ENCODE measurements at regions not wholly inside any gene's neighbourhood (a gene's known extent, or its start where the extent isn't known, plus 50 kb on each side); places are given as distances from the start of the nearest gene placed in this dataset.
A peak's percentile ranks its signal among the peaks of the same experiment; 100 is the strongest.

- Histone ChIP-seq H3K9ac (ENCODE audit: insufficient read depth, low read length) (no peak overlapping the region), H3K9me3 (ENCODE audit: control insufficient read depth, insufficient read depth, low read depth, low read length) (no peaks in the 10 kb centered on the region), H2AFZ (ENCODE audit: low read length) (no peak overlapping the region), H3K4me2 (ENCODE audit: extremely low read depth, insufficient read depth, low read length) (no peak overlapping the region), H3K27ac (ENCODE audit: insufficient read depth, low read length) (no peak overlapping the region), H3K36me3 (ENCODE audit: control insufficient read depth, insufficient read depth, low read length) (no peaks in the 10 kb centered on the region), H3K27me3 (ENCODE audit: control insufficient read depth, insufficient read depth, low read length) (no peaks in the 10 kb centered on the region), H3K79me2 (ENCODE audit: control insufficient read depth, insufficient read depth, low read length) (no peaks in the 10 kb centered on the region), H3K4me1 (ENCODE audit: control insufficient read depth, extremely low read depth, insufficient read depth, low read length) (no peaks in the 10 kb centered on the region), H3K4me3 (replicated peaks in 1 of 4; ENCODE audit: control extremely low read depth in 1 of 4, insufficient read depth in 1 of 4, low read depth in 3 of 4, low read length in 4 of 4) (no peak overlapping the region), H4K20me1 (ENCODE audit: control insufficient read depth, extremely low read depth, insufficient read depth, low read length) (no peaks in the 10 kb centered on the region)
- TF ChIP-seq CTCF (conservative IDR thresholded peaks at IDR 0.05 in 1 of 2, IDR thresholded peaks at IDR 0.05 in 1 of 2; ENCODE audit: low read depth in 1 of 2, low read length in 2 of 2) (no peak), EZH2 (IDR thresholded peaks at IDR 0.05; ENCODE audit: low read length, missing control alignments) (no peak)
- peak in 1 of 2 donors; percentile 68 for DNase-seq (ENCODE audit: low read depth in 2 of 2)
Measured at GRCh38 chr4:119810001-119810400, 181.4 kb upstream of the PDE5A start.

GRCh38 chr4:119804404-119804803, 175.8 kb upstream of the PDE5A start:
- H2AFZ ChIP-seq (ENCODE audit: low read length) = no peak overlapping the region
- no peak for DNase-seq (ENCODE audit: low read depth in 2 of 2)
- no peaks in the 10 kb centered on the region for H3K36me3 ChIP-seq (ENCODE audit: control insufficient read depth, insufficient read depth, low read length)
- H3K27me3 ChIP-seq (ENCODE audit: control insufficient read depth, insufficient read depth, low read length) = no peaks in the 10 kb centered on the region
- no peak overlapping the region for H3K27ac ChIP-seq (ENCODE audit: insufficient read depth, low read length)
- H4K20me1 ChIP-seq (ENCODE audit: control insufficient read depth, extremely low read depth, insufficient read depth, low read length) = no peaks in the 10 kb centered on the region
- no peak overlapping the region for H3K4me3 ChIP-seq (replicated peaks in 1 of 4; ENCODE audit: control extremely low read depth in 1 of 4, insufficient read depth in 1 of 4, low read depth in 3 of 4, low read length in 4 of 4)
- no peaks in the 10 kb centered on the region for H3K79me2 ChIP-seq (ENCODE audit: control insufficient read depth, insufficient read depth, low read length)
- no peaks in the 10 kb centered on the region for H3K4me1 ChIP-seq (ENCODE audit: control insufficient read depth, extremely low read depth, insufficient read depth, low read length)
- TF ChIP-seq EZH2 (IDR thresholded peaks at IDR 0.05; ENCODE audit: low read length, missing control alignments) = no peak
- no peak overlapping the region for H3K9ac ChIP-seq (ENCODE audit: insufficient read depth, low read length)
- no peaks in the 10 kb centered on the region for H3K9me3 ChIP-seq (ENCODE audit: control insufficient read depth, insufficient read depth, low read depth, low read length)
- H3K4me2 ChIP-seq (ENCODE audit: extremely low read depth, insufficient read depth, low read length) = no peak overlapping the region

- no peaks in the 10 kb centered on the region for H3K79me2 ChIP-seq (ENCODE audit: control insufficient read depth, insufficient read depth, low read length)
- no peak overlapping the region for H3K9ac ChIP-seq (ENCODE audit: insufficient read depth, low read length)
- TF ChIP-seq CTCF (conservative IDR thresholded peaks at IDR 0.05 in 1 of 2, IDR thresholded peaks at IDR 0.05 in 1 of 2; ENCODE audit: low read depth in 1 of 2, low read length in 2 of 2) (no peak), EZH2 (IDR thresholded peaks at IDR 0.05; ENCODE audit: low read length, missing control alignments) (no peak)
- H3K9me3 ChIP-seq (ENCODE audit: control insufficient read depth, insufficient read depth, low read depth, low read length) = no peaks in the 10 kb centered on the region
- H4K20me1 ChIP-seq (ENCODE audit: control insufficient read depth, extremely low read depth, insufficient read depth, low read length) = no peaks in the 10 kb centered on the region
- no peaks in the 10 kb centered on the region for H3K27me3 ChIP-seq (ENCODE audit: control insufficient read depth, insufficient read depth, low read length)
- DNase-seq (ENCODE audit: low read depth in 2 of 2) = no peak
- H3K4me3 ChIP-seq (replicated peaks in 1 of 4; ENCODE audit: control extremely low read depth in 1 of 4, insufficient read depth in 1 of 4, low read depth in 3 of 4, low read length in 4 of 4) = no peak overlapping the region
- no peak overlapping the region for H2AFZ ChIP-seq (ENCODE audit: low read length)
- H3K36me3 ChIP-seq (ENCODE audit: control insufficient read depth, insufficient read depth, low read length) = no peaks in the 10 kb centered on the region
- H3K4me2 ChIP-seq (ENCODE audit: extremely low read depth, insufficient read depth, low read length) = no peak overlapping the region
- no peaks in the 10 kb centered on the region for H3K4me1 ChIP-seq (ENCODE audit: control insufficient read depth, extremely low read depth, insufficient read depth, low read length)
- no peak overlapping the region for H3K27ac ChIP-seq (ENCODE audit: insufficient read depth, low read length)
Measured at GRCh38 chr4:119797238-119797894, 168.8 kb upstream of the PDE5A start.

All from fibroblast of lung (primary cell).